NCI-H2171 (cell line): ENCODE measurements at regions not wholly inside any gene's neighbourhood (a gene's known extent, or its start where the extent isn't known, plus 50 kb on each side); places are given as distances from the start of the nearest gene placed in this dataset.
A peak's percentile ranks its signal among the peaks of the same experiment; 100 is the strongest.

Source experiments
- DNase-seq: peaks from one replicate; lab custom pipeline; 2025; lab: John Stamatoyannopoulos, UW

DNA sequence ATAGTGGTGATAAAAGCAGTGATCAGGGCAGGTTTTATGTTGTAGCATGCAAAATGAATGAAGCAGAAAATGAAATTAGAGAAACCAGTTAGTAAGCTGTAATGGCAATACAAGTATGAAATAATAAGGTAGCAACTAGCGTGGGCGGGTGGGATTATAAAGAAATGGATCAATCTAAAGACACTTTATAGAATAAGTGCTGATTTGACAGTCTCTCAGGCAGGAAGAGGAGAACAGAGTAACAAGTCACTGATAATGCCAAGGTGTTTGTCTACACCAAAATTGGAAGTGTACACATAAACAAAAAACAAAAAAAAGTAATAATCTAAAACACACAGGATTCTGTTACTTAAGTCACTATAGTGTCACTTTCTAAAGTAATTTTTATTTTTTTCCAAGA lies 51.0 kb upstream of the PCBP1 start:
- DNase-seq: no peak

- DNase-seq: no peak
These were observed 51.9 kb upstream of the PCBP1 start for GRCh38 chr2:70035344-70035844.

- DNase-seq: no peak
These were observed 56.4 kb upstream of the PCBP1 start for GRCh38 chr2:70030724-70031420.

DNA sequence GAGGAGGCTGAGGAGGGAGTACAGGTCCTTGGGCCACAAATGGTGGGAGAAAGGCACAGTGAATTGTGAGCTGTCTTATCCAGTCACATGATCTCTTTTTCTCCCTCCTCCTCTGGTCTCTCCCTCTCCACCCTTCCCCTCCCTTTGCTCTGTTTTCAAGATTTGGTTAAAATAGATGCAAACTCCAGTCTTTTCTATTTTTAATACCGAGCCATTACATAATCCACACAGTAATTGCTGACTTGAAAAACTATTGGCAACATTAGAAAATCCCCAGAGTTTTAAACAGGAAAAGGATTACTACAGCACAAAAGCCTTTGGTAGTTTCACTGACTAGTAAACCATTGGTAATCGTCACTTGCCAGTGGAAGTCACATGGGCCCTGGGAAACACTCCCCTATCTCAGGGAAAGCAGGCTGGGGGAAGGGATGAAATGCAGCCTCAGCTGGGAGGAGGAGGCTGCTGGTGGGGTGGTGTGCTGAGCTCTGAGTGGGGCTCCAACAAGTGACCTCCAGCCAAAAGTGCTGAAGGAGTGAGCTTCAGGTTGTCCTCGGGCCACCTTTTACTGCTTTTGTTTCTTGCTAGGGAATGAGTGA lies 57.4 kb upstream of the PCBP1 start:
- no peak for DNase-seq

DNA sequence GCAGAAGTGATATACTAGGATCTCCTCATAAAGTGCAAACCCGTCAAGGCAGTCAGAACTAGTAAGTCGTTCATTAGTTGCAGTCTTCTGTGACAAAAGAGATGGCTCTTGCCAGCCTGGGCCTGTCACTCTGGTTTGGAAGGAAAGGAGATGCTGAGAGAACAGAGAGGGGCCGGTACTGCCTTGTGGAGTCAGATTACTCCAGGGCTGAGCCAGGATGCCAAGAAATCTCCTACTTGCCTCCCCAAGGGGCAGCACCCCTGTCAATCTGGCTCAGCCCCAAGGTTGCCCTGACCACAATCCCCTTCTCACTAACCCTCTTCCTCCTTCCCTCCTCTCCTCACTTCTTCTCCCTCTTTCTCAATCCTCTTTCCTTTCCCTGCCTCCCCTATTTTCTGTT lies 62.9 kb upstream of the ASPRV1 start:
- DNase-seq: peak; percentile 59

DNA sequence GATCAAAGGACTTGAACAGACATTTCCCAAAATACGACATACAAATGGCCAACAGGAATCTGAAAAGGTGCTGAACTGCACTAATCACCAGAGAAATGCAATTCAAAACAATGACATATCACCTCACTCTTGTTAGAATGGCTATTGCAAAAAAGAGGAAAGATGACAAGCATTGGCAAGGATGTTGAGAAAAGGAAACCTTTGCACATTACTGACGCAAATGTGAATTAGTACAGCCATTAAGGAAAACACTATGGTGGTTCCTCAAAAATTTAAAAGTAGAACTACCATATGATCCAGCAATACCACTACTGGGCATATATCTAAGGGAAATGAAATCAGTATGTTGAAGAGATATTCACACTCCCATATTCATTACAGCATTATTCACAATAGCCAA lies 57.7 kb upstream of the ASPRV1 start:
- DNase-seq: no peak

DNA sequence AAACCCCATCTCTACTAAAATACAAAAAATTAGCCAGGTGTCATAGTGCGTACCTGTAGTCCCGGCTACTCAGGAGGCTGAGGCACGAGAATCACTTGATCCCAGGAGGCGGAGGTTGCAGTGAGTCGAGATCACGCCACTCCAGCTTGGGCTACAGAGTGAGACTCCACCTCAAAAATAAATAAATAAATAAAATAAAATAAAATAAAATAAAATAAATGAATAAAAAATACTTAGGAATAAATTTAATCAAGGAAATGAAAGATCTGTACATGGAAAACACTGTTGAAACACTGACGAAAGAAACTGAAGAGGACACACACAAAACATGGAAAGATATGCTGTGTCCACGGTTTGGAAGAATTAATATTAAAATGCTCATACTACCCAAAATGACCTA lies 56.5 kb upstream of the ASPRV1 start:
- no peak for DNase-seq

DNA sequence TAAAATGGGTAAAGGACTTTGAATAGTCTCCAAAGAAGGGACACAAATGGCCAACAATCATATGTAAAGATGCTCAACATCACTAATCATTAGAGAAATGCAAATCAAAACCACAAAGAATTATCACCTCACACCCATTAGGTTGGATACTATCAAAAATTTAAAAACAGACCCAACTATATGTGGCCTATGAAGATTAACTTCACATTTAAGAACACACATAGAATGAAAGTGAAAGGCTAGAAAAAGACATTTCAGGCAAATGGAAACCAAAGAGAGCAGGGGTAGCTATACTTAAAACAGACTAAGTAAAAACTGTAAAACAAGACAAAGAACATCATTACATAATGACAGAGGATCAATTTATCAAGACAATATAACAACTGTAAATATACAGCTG lies 53.5 kb upstream of the ASPRV1 start:
- no peak for DNase-seq

- DNase-seq: no peak
These were observed 51.5 kb upstream of the ASPRV1 start for GRCh38 chr2:70012887-70013286.

DNA sequence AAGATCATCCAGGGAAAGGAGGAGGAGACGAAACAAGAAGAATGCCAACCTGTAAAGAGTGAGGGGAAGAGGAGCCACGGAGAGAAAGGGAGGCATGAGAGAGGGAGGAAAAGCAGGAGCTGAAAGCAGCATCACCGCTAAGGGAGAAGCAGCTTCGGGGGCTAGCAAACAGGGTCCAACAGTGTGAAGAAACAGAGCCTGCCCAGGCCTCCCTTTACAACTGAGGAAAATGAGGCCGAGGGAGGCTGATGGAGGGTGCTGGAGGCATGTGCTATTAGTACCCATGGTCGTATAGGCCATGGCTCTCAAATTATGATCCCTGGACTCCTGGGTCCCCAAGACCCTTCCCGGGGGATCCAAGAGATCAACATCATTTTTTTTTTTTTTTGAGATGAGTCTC lies 50.4 kb upstream of the ASPRV1 start:
- no peak for DNase-seq

- DNase-seq: peak; percentile 2
These were observed 49.9 kb upstream of the ASPRV1 start for GRCh38 chr2:70011335-70011734.
